SK-N-SH (cell line): ENCODE measurements at regions not wholly inside any gene's neighbourhood (a gene's known extent, or its start where the extent isn't known, plus 50 kb on each side); places are given as distances from the start of the nearest gene placed in this dataset.

ENCODE experiments used
- CTCF ChIA-PET: fragments of 300-600, 350-600 bp; formaldehyde crosslinking; extraction: SDS; loops from one replicate; lab custom pipeline; 2021; lab: Yijun Ruan, JAX
- POLR2A ChIA-PET: fragments of 350-600 bp; sonication (Branson Sonifier 250); formaldehyde crosslinking; extraction: SDS; loops from one replicate; lab custom pipeline; 2020; ENCODE audit warnings: antibody characterized with exemption, inconsistent platforms; lab: Yijun Ruan, JAX
- DNase-seq: peaks from one replicate; pipeline ENCODE4 v3.0.0; 2012
- H2AFZ ChIP-seq: fragments of 200-600 bp; sonication (generic); 2 replicates; pipeline ENCODE4 v1.8.1; 2016; ENCODE audit warnings: antibody characterized with exemption, mild to moderate bottlenecking, low read depth
- H3F3A ChIP-seq: fragments of 200-600 bp; sonication (generic); replicated peaks from 2 replicates; pipeline ENCODE3; 2016; ENCODE audit warnings: antibody characterized with exemption, mild to moderate bottlenecking; ENCODE audit not compliant: insufficient read depth
- H3K27ac ChIP-seq, 2 experiments: fragments of 200-500 bp in 1 of 2; fragments of 200-600 bp in 1 of 2; sonication (Bioruptor generic) in 1 of 2; sonication (generic), shearing (Covaris generic) in 1 of 2; 2 replicates each; pipeline versions ENCODE4 v1.5.1 to v1.6.1; 2014 to 2016; ENCODE audit warnings: low read depth in 2 of 2, inconsistent platforms in 1 of 2, low read length in 1 of 2, mild to moderate bottlenecking in 1 of 2, mixed read lengths in 1 of 2
- H3K27me3 ChIP-seq: fragments of 200-600 bp; sonication (generic), shearing (Covaris generic); 2 replicates; pipeline ENCODE4 v1.6.1; 2016; ENCODE audit warnings: mixed run types; ENCODE audit not compliant: insufficient read depth
- H3K36me3 ChIP-seq, 2 experiments: fragments of 200-500 bp in 1 of 2; fragments of 200-600 bp in 1 of 2; sonication (Bioruptor generic) in 1 of 2; sonication (generic) in 1 of 2; replicated peaks in 1 of 2; 2 replicates each; pipeline versions ENCODE3 to v1.5.1; 2014 to 2016; ENCODE audit warnings: low read length in 1 of 2, mild to moderate bottlenecking in 1 of 2; ENCODE audit not compliant: insufficient read depth in 2 of 2, control insufficient read depth in 1 of 2
- H3K4me1 ChIP-seq, 2 experiments: fragments of 200-500 bp in 1 of 2; fragments of 200-600 bp in 1 of 2; sonication (Bioruptor generic) in 1 of 2; sonication (generic), shearing (Covaris generic) in 1 of 2; 2 replicates each; pipeline versions ENCODE4 v1.5.1 to v1.6.1; 2014 to 2016; ENCODE audit warnings: low read depth in 1 of 2, low read length in 1 of 2, mixed run types in 1 of 2; ENCODE audit not compliant: insufficient read depth in 2 of 2, control insufficient read depth in 1 of 2
- H3K4me2 ChIP-seq: fragments of 200-600 bp; sonication (generic), shearing (Covaris generic); 2 replicates; pipeline ENCODE4 v1.6.1; 2017; ENCODE audit warnings: mixed run types
- H3K4me3 ChIP-seq, 2 experiments: fragments of 200-500 bp in 1 of 2; fragments of 200-600 bp in 1 of 2; sonication (Bioruptor generic) in 1 of 2; sonication (generic), shearing (Covaris generic) in 1 of 2; 2 replicates each; pipeline versions ENCODE4 v1.5.1 to v1.8.1; 2014 to 2016; ENCODE audit warnings: low read depth in 2 of 2, inconsistent platforms in 1 of 2, low read length in 1 of 2, mild to moderate bottlenecking in 1 of 2, mixed read lengths in 1 of 2, moderate library complexity in 1 of 2
- H3K79me2 ChIP-seq: fragments of 200-600 bp; sonication (generic); 2 replicates; pipeline ENCODE4 v1.8.1; 2017; ENCODE audit warnings: mild to moderate bottlenecking; ENCODE audit not compliant: insufficient read depth
- H3K9ac ChIP-seq: fragments of 200-600 bp; sonication (generic); 2 replicates; pipeline ENCODE4 v1.6.1; 2017; ENCODE audit warnings: mixed run types
- H3K9me2 ChIP-seq: fragments of 200-600 bp; sonication (generic); 2 replicates; pipeline ENCODE4 v1.6.1; 2017; ENCODE audit warnings: mixed run types
- H3K9me3 ChIP-seq: fragments of 200-600 bp; sonication (generic); 2 replicates; pipeline ENCODE4 v1.6.1; 2017; ENCODE audit warnings: mixed run types, mild to moderate bottlenecking, moderate library complexity
- H4K20me1 ChIP-seq: fragments of 200-600 bp; sonication (generic); 2 replicates; pipeline ENCODE4 v1.6.1; 2017; ENCODE audit warnings: mild to moderate bottlenecking, mixed run types; ENCODE audit not compliant: insufficient read depth
- CTCF ChIP-seq: fragments of 200-600 bp; sonication (generic); IDR thresholded peaks from 2 replicates; pipeline ENCODE4 v1.6.1; 2017; ENCODE audit warnings: antibody characterized with exemption, mild to moderate bottlenecking, moderate library complexity
- ELF1 ChIP-seq: IDR thresholded peaks from 2 replicates; pipeline ENCODE4 v1.4.0; 2012
- EP300 ChIP-seq, 2 experiments: IDR thresholded peaks; 2 replicates each; pipeline versions ENCODE4 v1.4.0 to v1.6.1; 2012; ENCODE audit warnings: borderline replicate concordance in 1 of 2, low read depth in 1 of 2, low read length in 1 of 2
- FOSL2 ChIP-seq: IDR thresholded peaks from 2 replicates; pipeline ENCODE4 v1.4.0; 2012; ENCODE audit warnings: low read depth, mild to moderate bottlenecking, moderate library complexity, borderline replicate concordance
- FOXJ3 ChIP-seq: sonication (generic); formaldehyde crosslinking; IDR thresholded peaks from 2 replicates; pipeline ENCODE4 v1.5.1; 2020; ENCODE audit warnings: mild to moderate bottlenecking, missing genetic modification reagents
- FOXM1 ChIP-seq: IDR thresholded peaks from 2 replicates; pipeline ENCODE4 v1.4.0; 2012; ENCODE audit warnings: low read depth, mild to moderate bottlenecking
- GABPA ChIP-seq: IDR thresholded peaks from 2 replicates; pipeline ENCODE4 v1.4.0; 2012; ENCODE audit warnings: low read depth, mild to moderate bottlenecking
- GATA2 ChIP-seq: sonication (generic); formaldehyde crosslinking; IDR thresholded peaks from 2 replicates; pipeline ENCODE4 v1.5.0; 2020; ENCODE audit warnings: mild to moderate bottlenecking, missing genetic modification reagents
- MEF2A ChIP-seq: IDR thresholded peaks from 2 replicates; pipeline ENCODE4 v1.4.0; 2012; ENCODE audit warnings: low read depth, borderline replicate concordance
- MXI1 ChIP-seq: IDR thresholded peaks from 2 replicates; pipeline ENCODE4 v1.6.1; 2012; ENCODE audit warnings: mild to moderate bottlenecking, low read depth, low read length, improper control_type of control experiment
- NRF1 ChIP-seq: IDR thresholded peaks from 2 replicates; pipeline ENCODE4 v1.6.1; 2012; ENCODE audit warnings: low read depth, mild to moderate bottlenecking, low read length
- PBX3 ChIP-seq: IDR thresholded peaks from 2 replicates; pipeline ENCODE4; 2012
- POLR2AphosphoS5 ChIP-seq: IDR thresholded peaks from 2 replicates; pipeline ENCODE4 v1.6.1; 2012; ENCODE audit warnings: low read depth, low read length
- RCOR1 ChIP-seq: fragments of 150-350 bp; IDR thresholded peaks from 2 replicates; pipeline ENCODE4 v1.6.1; 2017; ENCODE audit warnings: antibody characterized with exemption, low read length
- RXRA ChIP-seq: IDR thresholded peaks from 2 replicates; pipeline ENCODE4 v1.4.0; 2012; ENCODE audit warnings: low read depth, mild to moderate bottlenecking, borderline replicate concordance
- SIN3A ChIP-seq: IDR thresholded peaks from 2 replicates; pipeline ENCODE4 v1.6.1; 2012; ENCODE audit warnings: low read depth, mild to moderate bottlenecking, low read length, moderate library complexity, borderline replicate concordance
- SMC3 ChIP-seq: IDR thresholded peaks from 2 replicates; pipeline ENCODE4 v1.6.1; 2012; ENCODE audit warnings: low read depth, low read length, improper control_type of control experiment
- TAF1 ChIP-seq: IDR thresholded peaks from 2 replicates; pipeline ENCODE4 v1.6.1; 2012; ENCODE audit warnings: low read depth, mild to moderate bottlenecking, low read length, moderate library complexity, borderline replicate concordance
- TEAD4 ChIP-seq: IDR thresholded peaks from 2 replicates; pipeline ENCODE4 v1.4.0; 2012; ENCODE audit warnings: mild to moderate bottlenecking, borderline replicate concordance; ENCODE audit not compliant: insufficient read depth
- YY1 ChIP-seq: IDR thresholded peaks from 2 replicates; pipeline ENCODE4 v1.4.0; 2012; ENCODE audit warnings: low read depth, mild to moderate bottlenecking
- ZBTB33 ChIP-seq: IDR thresholded peaks from 2 replicates; pipeline ENCODE4 v1.4.0; 2012; ENCODE audit warnings: low read depth, borderline replicate concordance
- WGBS: methylation state at CpG from one replicate; pipeline ENCODE4 v1.1.6; 2017; ENCODE audit warnings: low lambda C conversion rate; 5-methylcytosine and 5-hydroxymethylcytosine counted together

- TF ChIP-seq FOXM1 (no peak), EP300 (IDR thresholded peaks at IDR 0.05; ENCODE audit: borderline replicate concordance in 1 of 2, low read depth in 1 of 2, low read length in 1 of 2) (no peak), MEF2A (no peak)
Measured at GRCh38 chr1:36602184-36602583, 119.5 kb upstream of the CSF3R start (continued).

- ChIA-PET CTCF (interaction anchor here (1.2 to 5.8 kb wide), 3 partner anchors 10 to 50 kb away, joined by 5 to 33 read pairs (median 5); no protein-coding TSS in a partner anchor), POLR2A (no interaction called here)
- Histone ChIP-seq H3K9me2 (no peaks in the 10 kb centered on the region), H3K9ac (no peak overlapping the region), H3K4me2 (no peak overlapping the region)
- no peak for DNase-seq
- WGBS, result 6% methylated on average over 1 of the region's 1 CpG
- TF ChIP-seq MXI1 (no peak), TEAD4 (no peak), YY1 (no peak), SIN3A (no peak), NRF1 (no peak), FOXM1 (no peak)
- TF ChIP-seq, all 33 proteins: peak for 0
- no peaks in the 10 kb centered on the region for H3K79me2 ChIP-seq
- H2AFZ ChIP-seq, result no peak overlapping the region
- H3F3A ChIP-seq, result no peaks in the 10 kb centered on the region
- no peaks in the 10 kb centered on the region; the same call in 1 of the 2 replicates for H3K27me3 ChIP-seq
- no peaks in the 10 kb centered on the region for H4K20me1 ChIP-seq
- H3K4me1 ChIP-seq, result no peaks in the 10 kb centered on the region
- H3K4me3 ChIP-seq, result no peak overlapping the region
- H3K36me3 ChIP-seq, result no peaks in the 10 kb centered on the region
- H3K9me3 ChIP-seq, result no peaks in the 10 kb centered on the region
- no peak overlapping the region for H3K27ac ChIP-seq
Measured at GRCh38 chr1:36599828-36600227, 117.1 kb upstream of the CSF3R start.

- TF ChIP-seq RXRA (no peak), NRF1 (no peak), ELF1 (no peak), MEF2A (no peak), TAF1 (no peak), POLR2AphosphoS5 (no peak), MXI1 (no peak), FOSL2 (no peak), SIN3A (no peak), ZBTB33 (no peak), SMC3 (no peak), GABPA (no peak), CTCF (no peak), FOXJ3 (CRISPR knock-in tag) (no peak), PBX3 (no peak), GATA2 (no peak), RCOR1 (no peak)
Measured at GRCh38 chr1:36597514-36597913, 114.8 kb upstream of the CSF3R start.

More at GRCh38 chr1:36597514-36597913, 114.8 kb upstream of the CSF3R start:
- Histone ChIP-seq H3K36me3 (no peaks in the 10 kb centered on the region), H3K4me2 (no peak overlapping the region), H3K27me3 (no peaks in the 10 kb centered on the region; the same call in 1 of the 2 replicates), H3K4me1 (no peaks in the 10 kb centered on the region), H3K27ac (no peak overlapping the region), H3K4me3 (no peak overlapping the region), H4K20me1 (no peaks in the 10 kb centered on the region), H3F3A (no peaks in the 10 kb centered on the region), H3K9ac (no peak overlapping the region), H3K9me2 (no peaks in the 10 kb centered on the region), H3K9me3 (no peaks in the 10 kb centered on the region), H2AFZ (no peak overlapping the region), H3K79me2 (no peaks in the 10 kb centered on the region)
- ChIA-PET POLR2A (no interaction called here), CTCF (interaction anchor here (0.6 to 5.8 kb wide), 4 partner anchors 9 to 522 kb away, joined by 4 to 33 read pairs (median 8); no protein-coding TSS in a partner anchor)
- DNase-seq, result no peak
- 23% methylated on average over 5 of the region's 5 CpGs for WGBS
